Omental fat pad (tissue), 3 donors: ENCODE measurements at regions not wholly inside any gene's neighbourhood (a gene's known extent, or its start where the extent isn't known, plus 50 kb on each side); places are given as distances from the start of the nearest gene placed in this dataset.

ENCODE experiments used
- ATAC-seq: fragments of 150-250 bp; one replicate; pipeline ENCODE4 v1.9.1; 2016; ENCODE audit warnings: mild to moderate bottlenecking, moderate library complexity; ENCODE audit not compliant: low FRiP score
- DNase-seq: peaks from one replicate; pipeline ENCODE4 v3.0.0-alpha.2; 2019; ENCODE audit warnings: low spot score
- CTCF ChIP-seq, 3 donors: fragments of 450-650 bp; IDR thresholded peaks; one replicate each; pipeline ENCODE4 v1.5.1; 2016 to 2017; ENCODE audit warnings: antibody characterized with exemption in 3 of 3, mild to moderate bottlenecking in 3 of 3, moderate library complexity in 2 of 3

DNA sequence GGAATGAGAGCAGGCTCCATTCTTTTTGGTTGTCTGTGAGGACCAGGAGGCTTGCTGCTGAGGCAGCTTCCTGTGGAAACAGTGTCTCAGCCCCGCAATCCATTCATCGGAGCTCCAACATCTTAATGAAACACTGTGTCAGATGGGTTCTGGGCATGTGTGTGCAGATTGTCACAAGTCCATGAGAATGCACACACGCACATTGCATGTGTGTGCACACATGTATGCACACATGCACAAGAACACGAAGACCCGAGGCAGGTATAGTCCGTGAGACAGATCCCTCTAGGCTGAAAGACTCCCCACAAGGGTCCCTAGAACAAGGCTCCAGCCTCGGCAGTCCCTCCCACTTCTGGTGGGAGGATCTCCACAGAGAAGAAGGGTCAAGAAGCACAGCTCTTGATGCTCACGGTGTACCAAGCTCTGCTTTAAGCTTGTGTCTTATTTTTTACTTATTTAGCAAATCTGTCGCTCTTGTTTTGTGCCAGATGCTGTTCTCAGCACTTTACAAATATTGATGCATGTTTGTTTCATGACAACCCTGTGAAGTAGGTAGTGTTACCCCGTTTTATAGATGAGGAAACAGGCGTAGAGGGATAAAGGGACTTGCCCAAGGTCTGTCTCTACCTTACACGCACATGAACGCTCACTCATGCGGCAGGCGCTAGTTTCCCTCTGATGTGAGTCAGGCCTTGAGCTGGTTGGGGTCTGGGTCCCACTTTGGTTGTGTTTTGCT is 213.1 kb downstream of the SEC14L1 start:
- TF ChIP-seq CTCF (IDR thresholded peaks at IDR 0.05) = no peak
- DNase-seq (no peak), ATAC-seq (no peak)

DNA sequence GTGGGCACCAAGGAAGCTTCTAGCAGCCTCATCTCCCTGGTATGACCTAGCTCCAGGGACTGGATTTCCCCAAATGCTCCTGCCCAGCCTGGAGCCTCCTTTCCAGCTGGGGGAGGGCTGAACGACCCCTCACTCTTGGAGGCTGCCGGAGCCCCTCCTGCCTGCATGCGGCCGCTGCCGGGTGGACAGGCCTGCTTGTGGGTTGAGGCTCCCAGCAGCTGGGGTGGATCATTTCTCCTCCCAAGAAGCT is 213.6 kb downstream of the SEC14L1 start:
- no peak for TF ChIP-seq CTCF (IDR thresholded peaks at IDR 0.05)
- no peak for DNase-seq

GRCh38 chr17:77354670-77355455 is 214.1 kb downstream of the SEC14L1 start:
- DNase-seq = no peak
- ATAC-seq = peak; percentile 42
- no peak for TF ChIP-seq CTCF (IDR thresholded peaks at IDR 0.05)

More for the DNA sequence above, 213.6 kb downstream of the SEC14L1 start:
- no peak for ATAC-seq

GRCh38 chr17:77356109-77356689 is 215.4 kb downstream of the SEC14L1 start:
- DNase-seq = no peak
- ATAC-seq = no peak
- no peak for TF ChIP-seq CTCF (IDR thresholded peaks at IDR 0.05)

GRCh38 chr17:77356690-77357201 is 216.0 kb downstream of the SEC14L1 start:
- no peak for TF ChIP-seq CTCF (IDR thresholded peaks at IDR 0.05)
- DNase-seq (no peak), ATAC-seq (no peak)

- ATAC-seq = no peak
- TF ChIP-seq CTCF (IDR thresholded peaks at IDR 0.05) = no peak
- no peak for DNase-seq
These were observed 218.0 kb downstream of the SEC14L1 start for GRCh38 chr17:77358801-77359200.
